Glomerular visceral epithelial cell (primary cell): ENCODE measurements at regions not wholly inside any gene's neighbourhood (a gene's known extent, or its start where the extent isn't known, plus 50 kb on each side); places are given as distances from the start of the nearest gene placed in this dataset.
"Not testable (repeated sequence)": the region's sequence is repeated elsewhere in the genome, so short reads cannot be mapped to it uniquely, and the experiment has no call there.

Experiments
- DNase-seq: peaks from one replicate; pipeline ENCODE4 v3.0.0-alpha.2; 2016; ENCODE audit errors: extremely low spot score

- DNase-seq, result no peak
Measured at GRCh38 chr2:116769514-116769913, 1045.0 kb upstream of the DDX18 start.

GRCh38 chr2:116776556-116776955 lies 1037.9 kb upstream of the DDX18 start:
- DNase-seq, result no peak

- DNase-seq, result no peak
Measured at GRCh38 chr2:116787848-116788247, 1026.6 kb upstream of the DDX18 start.

GRCh38 chr2:116802671-116803070 lies 1011.8 kb upstream of the DDX18 start:
- DNase-seq, result no peak

GRCh38 chr2:116804901-116805300 lies 1009.6 kb upstream of the DDX18 start:
- DNase-seq, result no peak

- DNase-seq, result not testable (repeated sequence)
Measured at GRCh38 chr2:116806505-116806904, 1008.0 kb upstream of the DDX18 start.

- no peak for DNase-seq
Measured at GRCh38 chr2:116809109-116809508, 1005.4 kb upstream of the DDX18 start.

GRCh38 chr2:116810071-116810470 lies 1004.4 kb upstream of the DDX18 start:
- no peak for DNase-seq

- DNase-seq, result no peak
Measured at GRCh38 chr2:116810645-116811044, 1003.8 kb upstream of the DDX18 start.

- DNase-seq, result no peak
Measured at GRCh38 chr2:116819355-116819754, 995.1 kb upstream of the DDX18 start.

- DNase-seq, result no peak
Measured at GRCh38 chr2:116820986-116821385, 993.5 kb upstream of the DDX18 start.

- DNase-seq, result not testable (repeated sequence)
Measured at GRCh38 chr2:116829543-116829942, 984.9 kb upstream of the DDX18 start.

- DNase-seq, result no peak
Measured at GRCh38 chr2:116832148-116832547, 982.3 kb upstream of the DDX18 start.

GRCh38 chr2:116833052-116833451 lies 981.4 kb upstream of the DDX18 start:
- DNase-seq, result no peak

GRCh38 chr2:116842164-116842563 lies 972.3 kb upstream of the DDX18 start:
- DNase-seq, result no peak

GRCh38 chr2:116859708-116860107 lies 954.8 kb upstream of the DDX18 start:
- DNase-seq, result no peak

- DNase-seq, result no peak
Measured at GRCh38 chr2:116874021-116874420, 940.5 kb upstream of the DDX18 start.

- no peak for DNase-seq
Measured at GRCh38 chr2:116877274-116877673, 937.2 kb upstream of the DDX18 start.

- DNase-seq, result no peak
Measured at GRCh38 chr2:116877944-116878343, 936.5 kb upstream of the DDX18 start.

GRCh38 chr2:116879650-116880160 lies 934.8 kb upstream of the DDX18 start:
- no peak for DNase-seq

GRCh38 chr2:116891191-116891590 lies 923.3 kb upstream of the DDX18 start:
- no peak for DNase-seq

GRCh38 chr2:116911540-116911939 lies 903.0 kb upstream of the DDX18 start:
- DNase-seq, result no peak

GRCh38 chr2:116915673-116916072 lies 898.8 kb upstream of the DDX18 start:
- no peak for DNase-seq

- no peak for DNase-seq
Measured at GRCh38 chr2:116917196-116917595, 897.3 kb upstream of the DDX18 start.

GRCh38 chr2:116918574-116918973 lies 895.9 kb upstream of the DDX18 start:
- no peak for DNase-seq
